H1 (cell line): ENCODE measurements at regions not wholly inside any gene's neighbourhood (a gene's known extent, or its start where the extent isn't known, plus 50 kb on each side); places are given as distances from the start of the nearest gene placed in this dataset.

ENCODE experiments used
- BCL11A ChIP-seq, 2 experiments: IDR thresholded peaks; one replicate each; pipeline ENCODE4 v1.6.1; 2011; ENCODE audit warnings: low read depth in 2 of 2, low read length in 2 of 2, mild to moderate bottlenecking in 2 of 2
- CBX5 ChIP-seq: fragments of 300-800, 300-1000 bp; sonication (generic); IDR thresholded peaks from 2 replicates; pipeline ENCODE4 v1.7.1; 2016; ENCODE audit warnings: antibody characterized with exemption, low read length, low read depth
- CHD2 ChIP-seq: IDR thresholded peaks from 2 replicates; pipeline ENCODE4 v1.6.1; 2012; ENCODE audit warnings: low read length, improper control_type of control experiment
- CHD7 ChIP-seq: fragments of 300-600 bp; sonication (generic); IDR thresholded peaks from 2 replicates; pipeline ENCODE4 v1.7.1; 2012; ENCODE audit warnings: low read length, moderate library complexity, mild to moderate bottlenecking, inconsistent platforms; ENCODE audit not compliant: insufficient replicate concordance
- CTCF ChIP-seq, 3 experiments: IDR thresholded peaks; 1 replicate in 2 of 3; 2 replicates in 1 of 3; pipeline versions ENCODE4 v1.5.1 to v1.6.1; 2011; ENCODE audit warnings: low read length in 3 of 3, mild to moderate bottlenecking in 3 of 3, inconsistent platforms in 2 of 3, low read depth in 1 of 3, moderate library complexity in 1 of 3; ENCODE audit not compliant: insufficient read depth in 1 of 3; ENCODE audit errors: control extremely low read depth in 1 of 3
- HDAC2 ChIP-seq, 2 experiments: fragments of 300-600 bp in 1 of 2; sonication (generic) in 1 of 2; IDR thresholded peaks; 2 replicates each; pipeline ENCODE4 v1.6.1; 2011 to 2012; ENCODE audit warnings: low read depth in 2 of 2, low read length in 2 of 2, mild to moderate bottlenecking in 2 of 2, moderate library complexity in 2 of 2, borderline replicate concordance in 1 of 2, inconsistent platforms in 1 of 2
- JUN ChIP-seq: IDR thresholded peaks from 2 replicates; pipeline ENCODE4 v1.6.1; 2011; ENCODE audit warnings: low read depth, mild to moderate bottlenecking, improper control_type of control experiment, low read length
- JUND ChIP-seq: IDR thresholded peaks from 2 replicates; pipeline ENCODE4 v1.6.1; 2011; ENCODE audit warnings: mild to moderate bottlenecking, improper control_type of control experiment, low read length
- MAFK ChIP-seq: IDR thresholded peaks from 2 replicates; pipeline ENCODE4 v1.6.1; 2012; ENCODE audit warnings: low read depth, mild to moderate bottlenecking, improper control_type of control experiment, low read length
- POLR2A ChIP-seq, 2 experiments: IDR thresholded peaks; 1 replicate in 1 of 2; 2 replicates in 1 of 2; pipeline ENCODE4 v1.6.1; 2011; ENCODE audit warnings: low read depth in 2 of 2, low read length in 2 of 2, mild to moderate bottlenecking in 2 of 2; ENCODE audit errors: control extremely low read depth in 1 of 2
- POLR2AphosphoS5 ChIP-seq: IDR thresholded peaks from 2 replicates; pipeline ENCODE4 v1.6.1; 2011; ENCODE audit warnings: low read depth, low read length
- RAD21 ChIP-seq, 2 experiments: IDR thresholded peaks in 1 of 2; conservative IDR thresholded peaks in 1 of 2; 2 replicates each; pipeline ENCODE4 v1.6.1; 2011; ENCODE audit warnings: low read depth in 2 of 2, low read length in 2 of 2, improper control_type of control experiment in 1 of 2, inconsistent platforms in 1 of 2, mild to moderate bottlenecking in 1 of 2, moderate library complexity in 1 of 2
- SUZ12 ChIP-seq: fragments of 200-600 bp; sonication (generic); IDR thresholded peaks from 2 replicates; pipeline ENCODE4 v1.6.1; 2012; ENCODE audit warnings: mild to moderate bottlenecking, inconsistent platforms, low read length, moderate library complexity, mixed read lengths
- USF2 ChIP-seq: IDR thresholded peaks from 2 replicates; pipeline ENCODE4 v1.6.1; 2011; ENCODE audit warnings: low read length, improper control_type of control experiment

- no peak for TF ChIP-seq CTCF (IDR thresholded peaks at IDR 0.05; ENCODE audit: control extremely low read depth in 1 of 3, insufficient read depth in 1 of 3, low read depth in 1 of 3, low read length in 3 of 3)
- TF ChIP-seq USF2, result no peak
- no peak for TF ChIP-seq JUN
- TF ChIP-seq POLR2A (IDR thresholded peaks at IDR 0.05; ENCODE audit: control extremely low read depth in 1 of 2, low read depth in 2 of 2, low read length in 2 of 2), result no peak
- no peak for TF ChIP-seq CBX5
- TF ChIP-seq MAFK, result no peak
- no peak for TF ChIP-seq POLR2AphosphoS5
- no peak for TF ChIP-seq SUZ12
- TF ChIP-seq HDAC2 (IDR thresholded peaks at IDR 0.05; ENCODE audit: borderline replicate concordance in 1 of 2, low read depth in 2 of 2, low read length in 2 of 2), result no peak
- no peak for TF ChIP-seq CHD7
- TF ChIP-seq CHD2, result no peak
- TF ChIP-seq BCL11A (IDR thresholded peaks at IDR 0.05; ENCODE audit: low read depth in 2 of 2, low read length in 2 of 2), result no peak
- TF ChIP-seq JUND, result no peak
- TF ChIP-seq RAD21 (IDR thresholded peaks at IDR 0.05 in 1 of 2, conservative IDR thresholded peaks at IDR 0.05 in 1 of 2; ENCODE audit: low read depth in 2 of 2, low read length in 2 of 2), result no peak
These were observed 157.4 kb downstream of the FOXL1 start for GRCh38 chr16:86735727-86736126.
